SK-N-SH (cell line): ENCODE measurements at regions not wholly inside any gene's neighbourhood (a gene's known extent, or its start where the extent isn't known, plus 50 kb on each side); places are given as distances from the start of the nearest gene placed in this dataset.

Source experiments
- CTCF ChIA-PET: fragments of 300-600, 350-600 bp; formaldehyde crosslinking; extraction: SDS; loops from one replicate; lab custom pipeline; 2021; lab: Yijun Ruan, JAX
- POLR2A ChIA-PET: fragments of 350-600 bp; sonication (Branson Sonifier 250); formaldehyde crosslinking; extraction: SDS; loops from one replicate; lab custom pipeline; 2020; ENCODE audit warnings: antibody characterized with exemption, inconsistent platforms; lab: Yijun Ruan, JAX
- DNase-seq: peaks from one replicate; pipeline ENCODE4 v3.0.0; 2012
- H2AFZ ChIP-seq: fragments of 200-600 bp; sonication (generic); 2 replicates; pipeline ENCODE4 v1.8.1; 2016; ENCODE audit warnings: antibody characterized with exemption, mild to moderate bottlenecking, low read depth
- H3F3A ChIP-seq: fragments of 200-600 bp; sonication (generic); replicated peaks from 2 replicates; pipeline ENCODE3; 2016; ENCODE audit warnings: antibody characterized with exemption, mild to moderate bottlenecking; ENCODE audit not compliant: insufficient read depth
- H3K27ac ChIP-seq, 2 experiments: fragments of 200-500 bp in 1 of 2; fragments of 200-600 bp in 1 of 2; sonication (Bioruptor generic) in 1 of 2; sonication (generic), shearing (Covaris generic) in 1 of 2; 2 replicates each; pipeline versions ENCODE4 v1.5.1 to v1.6.1; 2014 to 2016; ENCODE audit warnings: low read depth in 2 of 2, inconsistent platforms in 1 of 2, low read length in 1 of 2, mild to moderate bottlenecking in 1 of 2, mixed read lengths in 1 of 2
- H3K27me3 ChIP-seq: fragments of 200-600 bp; sonication (generic), shearing (Covaris generic); 2 replicates; pipeline ENCODE4 v1.6.1; 2016; ENCODE audit warnings: mixed run types; ENCODE audit not compliant: insufficient read depth
- H3K36me3 ChIP-seq, 2 experiments: fragments of 200-500 bp in 1 of 2; fragments of 200-600 bp in 1 of 2; sonication (Bioruptor generic) in 1 of 2; sonication (generic) in 1 of 2; replicated peaks in 1 of 2; 2 replicates each; pipeline versions ENCODE3 to v1.5.1; 2014 to 2016; ENCODE audit warnings: low read length in 1 of 2, mild to moderate bottlenecking in 1 of 2; ENCODE audit not compliant: insufficient read depth in 2 of 2, control insufficient read depth in 1 of 2
- H3K4me1 ChIP-seq, 2 experiments: fragments of 200-500 bp in 1 of 2; fragments of 200-600 bp in 1 of 2; sonication (Bioruptor generic) in 1 of 2; sonication (generic), shearing (Covaris generic) in 1 of 2; 2 replicates each; pipeline versions ENCODE4 v1.5.1 to v1.6.1; 2014 to 2016; ENCODE audit warnings: low read depth in 1 of 2, low read length in 1 of 2, mixed run types in 1 of 2; ENCODE audit not compliant: insufficient read depth in 2 of 2, control insufficient read depth in 1 of 2
- H3K4me2 ChIP-seq: fragments of 200-600 bp; sonication (generic), shearing (Covaris generic); 2 replicates; pipeline ENCODE4 v1.6.1; 2017; ENCODE audit warnings: mixed run types
- H3K4me3 ChIP-seq, 2 experiments: fragments of 200-500 bp in 1 of 2; fragments of 200-600 bp in 1 of 2; sonication (Bioruptor generic) in 1 of 2; sonication (generic), shearing (Covaris generic) in 1 of 2; 2 replicates each; pipeline versions ENCODE4 v1.5.1 to v1.8.1; 2014 to 2016; ENCODE audit warnings: low read depth in 2 of 2, inconsistent platforms in 1 of 2, low read length in 1 of 2, mild to moderate bottlenecking in 1 of 2, mixed read lengths in 1 of 2, moderate library complexity in 1 of 2
- H3K79me2 ChIP-seq: fragments of 200-600 bp; sonication (generic); 2 replicates; pipeline ENCODE4 v1.8.1; 2017; ENCODE audit warnings: mild to moderate bottlenecking; ENCODE audit not compliant: insufficient read depth
- H3K9ac ChIP-seq: fragments of 200-600 bp; sonication (generic); 2 replicates; pipeline ENCODE4 v1.6.1; 2017; ENCODE audit warnings: mixed run types
- H3K9me2 ChIP-seq: fragments of 200-600 bp; sonication (generic); 2 replicates; pipeline ENCODE4 v1.6.1; 2017; ENCODE audit warnings: mixed run types
- H3K9me3 ChIP-seq: fragments of 200-600 bp; sonication (generic); 2 replicates; pipeline ENCODE4 v1.6.1; 2017; ENCODE audit warnings: mixed run types, mild to moderate bottlenecking, moderate library complexity
- H4K20me1 ChIP-seq: fragments of 200-600 bp; sonication (generic); 2 replicates; pipeline ENCODE4 v1.6.1; 2017; ENCODE audit warnings: mild to moderate bottlenecking, mixed run types; ENCODE audit not compliant: insufficient read depth
- ELF1 ChIP-seq: IDR thresholded peaks from 2 replicates; pipeline ENCODE4 v1.4.0; 2012
- FOXJ3 ChIP-seq: sonication (generic); formaldehyde crosslinking; IDR thresholded peaks from 2 replicates; pipeline ENCODE4 v1.5.1; 2020; ENCODE audit warnings: mild to moderate bottlenecking, missing genetic modification reagents
- FOXM1 ChIP-seq: IDR thresholded peaks from 2 replicates; pipeline ENCODE4 v1.4.0; 2012; ENCODE audit warnings: low read depth, mild to moderate bottlenecking
- GABPA ChIP-seq: IDR thresholded peaks from 2 replicates; pipeline ENCODE4 v1.4.0; 2012; ENCODE audit warnings: low read depth, mild to moderate bottlenecking
- GATA2 ChIP-seq: sonication (generic); formaldehyde crosslinking; IDR thresholded peaks from 2 replicates; pipeline ENCODE4 v1.5.0; 2020; ENCODE audit warnings: mild to moderate bottlenecking, missing genetic modification reagents
- MXI1 ChIP-seq: IDR thresholded peaks from 2 replicates; pipeline ENCODE4 v1.6.1; 2012; ENCODE audit warnings: mild to moderate bottlenecking, low read depth, low read length, improper control_type of control experiment
- NRF1 ChIP-seq: IDR thresholded peaks from 2 replicates; pipeline ENCODE4 v1.6.1; 2012; ENCODE audit warnings: low read depth, mild to moderate bottlenecking, low read length
- SMC3 ChIP-seq: IDR thresholded peaks from 2 replicates; pipeline ENCODE4 v1.6.1; 2012; ENCODE audit warnings: low read depth, low read length, improper control_type of control experiment
- TEAD4 ChIP-seq: IDR thresholded peaks from 2 replicates; pipeline ENCODE4 v1.4.0; 2012; ENCODE audit warnings: mild to moderate bottlenecking, borderline replicate concordance; ENCODE audit not compliant: insufficient read depth
- YY1 ChIP-seq: IDR thresholded peaks from 2 replicates; pipeline ENCODE4 v1.4.0; 2012; ENCODE audit warnings: low read depth, mild to moderate bottlenecking
- WGBS: methylation state at CpG from one replicate; pipeline ENCODE4 v1.1.6; 2017; ENCODE audit warnings: low lambda C conversion rate; 5-methylcytosine and 5-hydroxymethylcytosine counted together
- TF ChIP-seq, protein P1 (sequence below): fragments of 200-600 bp; sonication (generic); IDR thresholded peaks from 2 replicates; pipeline ENCODE4 v1.6.1; 2017; ENCODE audit warnings: antibody characterized with exemption, mild to moderate bottlenecking, moderate library complexity
- TF ChIP-seq, protein P2 (sequence below): fragments of 150-350 bp; IDR thresholded peaks from 2 replicates; pipeline ENCODE4 v1.6.1; 2016; ENCODE audit warnings: mild to moderate bottlenecking, low read depth, low read length
- TF ChIP-seq, protein P3 (sequence below): IDR thresholded peaks from 2 replicates; pipeline ENCODE4 v1.4.0; 2012; ENCODE audit warnings: low read depth, borderline replicate concordance
- TF ChIP-seq, protein P4 (sequence below): IDR thresholded peaks from 2 replicates; pipeline ENCODE4; 2012

DNA sequence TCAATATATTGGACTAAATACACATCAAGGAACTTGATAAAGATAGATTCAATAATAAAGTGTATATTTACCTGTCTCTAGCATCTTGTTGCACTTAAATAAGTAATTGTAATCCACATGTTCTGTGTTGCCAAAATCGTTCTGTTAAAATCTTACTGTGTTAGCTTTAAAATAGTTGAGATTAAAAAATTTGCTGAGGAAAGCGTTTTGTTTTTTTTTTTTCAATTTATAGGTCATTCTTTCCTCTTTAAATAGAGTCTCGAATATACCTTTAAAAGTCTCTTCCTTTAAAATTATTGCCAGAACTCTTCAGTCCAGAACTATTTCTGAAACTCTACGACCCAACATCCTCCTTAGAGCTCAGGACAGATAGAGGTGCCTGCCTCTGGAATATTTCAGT is 195.6 kb upstream of the OPRM1 start:
- Histone ChIP-seq H3K4me1 (peaks cover 0 to 2% of the 10 kb centered on the region in 2 experiments; a peak in 2 of 4 replicates), H3K4me3 (no peak overlapping the region), H3K79me2 (no peaks in the 10 kb centered on the region), H4K20me1 (no peaks in the 10 kb centered on the region), H3K4me2 (no peak overlapping the region), H3K9me3 (no peaks in the 10 kb centered on the region), H3K9ac (no peak overlapping the region), H3F3A (no peaks in the 10 kb centered on the region), H3K27me3 (no peaks in the 10 kb centered on the region), H3K27ac (no peak overlapping the region), H2AFZ (no peak overlapping the region), H3K9me2 (no peaks in the 10 kb centered on the region), H3K36me3 (no peaks in the 10 kb centered on the region)
- 15% methylated on average over 4 of the region's 4 CpGs for WGBS
- no peak for DNase-seq
- ChIA-PET CTCF (no interaction called here), POLR2A (no interaction called here)
- TF ChIP-seq, protein P1, sequence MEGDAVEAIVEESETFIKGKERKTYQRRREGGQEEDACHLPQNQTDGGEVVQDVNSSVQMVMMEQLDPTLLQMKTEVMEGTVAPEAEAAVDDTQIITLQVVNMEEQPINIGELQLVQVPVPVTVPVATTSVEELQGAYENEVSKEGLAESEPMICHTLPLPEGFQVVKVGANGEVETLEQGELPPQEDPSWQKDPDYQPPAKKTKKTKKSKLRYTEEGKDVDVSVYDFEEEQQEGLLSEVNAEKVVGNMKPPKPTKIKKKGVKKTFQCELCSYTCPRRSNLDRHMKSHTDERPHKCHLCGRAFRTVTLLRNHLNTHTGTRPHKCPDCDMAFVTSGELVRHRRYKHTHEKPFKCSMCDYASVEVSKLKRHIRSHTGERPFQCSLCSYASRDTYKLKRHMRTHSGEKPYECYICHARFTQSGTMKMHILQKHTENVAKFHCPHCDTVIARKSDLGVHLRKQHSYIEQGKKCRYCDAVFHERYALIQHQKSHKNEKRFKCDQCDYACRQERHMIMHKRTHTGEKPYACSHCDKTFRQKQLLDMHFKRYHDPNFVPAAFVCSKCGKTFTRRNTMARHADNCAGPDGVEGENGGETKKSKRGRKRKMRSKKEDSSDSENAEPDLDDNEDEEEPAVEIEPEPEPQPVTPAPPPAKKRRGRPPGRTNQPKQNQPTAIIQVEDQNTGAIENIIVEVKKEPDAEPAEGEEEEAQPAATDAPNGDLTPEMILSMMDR = no peak
- TF ChIP-seq NRF1 (no peak), FOXM1 (no peak), SMC3 (no peak), TEAD4 (no peak), GABPA (no peak), YY1 (no peak), ELF1 (no peak), FOXJ3 (CRISPR knock-in tag) (no peak), MXI1 (no peak), GATA2 (CRISPR knock-in tag) (no peak)
- TF ChIP-seq, protein P2, sequence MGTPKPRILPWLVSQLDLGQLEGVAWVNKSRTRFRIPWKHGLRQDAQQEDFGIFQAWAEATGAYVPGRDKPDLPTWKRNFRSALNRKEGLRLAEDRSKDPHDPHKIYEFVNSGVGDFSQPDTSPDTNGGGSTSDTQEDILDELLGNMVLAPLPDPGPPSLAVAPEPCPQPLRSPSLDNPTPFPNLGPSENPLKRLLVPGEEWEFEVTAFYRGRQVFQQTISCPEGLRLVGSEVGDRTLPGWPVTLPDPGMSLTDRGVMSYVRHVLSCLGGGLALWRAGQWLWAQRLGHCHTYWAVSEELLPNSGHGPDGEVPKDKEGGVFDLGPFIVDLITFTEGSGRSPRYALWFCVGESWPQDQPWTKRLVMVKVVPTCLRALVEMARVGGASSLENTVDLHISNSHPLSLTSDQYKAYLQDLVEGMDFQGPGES = no peak
- TF ChIP-seq, protein P3, sequence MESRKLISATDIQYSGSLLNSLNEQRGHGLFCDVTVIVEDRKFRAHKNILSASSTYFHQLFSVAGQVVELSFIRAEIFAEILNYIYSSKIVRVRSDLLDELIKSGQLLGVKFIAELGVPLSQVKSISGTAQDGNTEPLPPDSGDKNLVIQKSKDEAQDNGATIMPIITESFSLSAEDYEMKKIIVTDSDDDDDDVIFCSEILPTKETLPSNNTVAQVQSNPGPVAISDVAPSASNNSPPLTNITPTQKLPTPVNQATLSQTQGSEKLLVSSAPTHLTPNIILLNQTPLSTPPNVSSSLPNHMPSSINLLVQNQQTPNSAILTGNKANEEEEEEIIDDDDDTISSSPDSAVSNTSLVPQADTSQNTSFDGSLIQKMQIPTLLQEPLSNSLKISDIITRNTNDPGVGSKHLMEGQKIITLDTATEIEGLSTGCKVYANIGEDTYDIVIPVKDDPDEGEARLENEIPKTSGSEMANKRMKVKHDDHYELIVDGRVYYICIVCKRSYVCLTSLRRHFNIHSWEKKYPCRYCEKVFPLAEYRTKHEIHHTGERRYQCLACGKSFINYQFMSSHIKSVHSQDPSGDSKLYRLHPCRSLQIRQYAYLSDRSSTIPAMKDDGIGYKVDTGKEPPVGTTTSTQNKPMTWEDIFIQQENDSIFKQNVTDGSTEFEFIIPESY = no peak
- TF ChIP-seq, protein P4, sequence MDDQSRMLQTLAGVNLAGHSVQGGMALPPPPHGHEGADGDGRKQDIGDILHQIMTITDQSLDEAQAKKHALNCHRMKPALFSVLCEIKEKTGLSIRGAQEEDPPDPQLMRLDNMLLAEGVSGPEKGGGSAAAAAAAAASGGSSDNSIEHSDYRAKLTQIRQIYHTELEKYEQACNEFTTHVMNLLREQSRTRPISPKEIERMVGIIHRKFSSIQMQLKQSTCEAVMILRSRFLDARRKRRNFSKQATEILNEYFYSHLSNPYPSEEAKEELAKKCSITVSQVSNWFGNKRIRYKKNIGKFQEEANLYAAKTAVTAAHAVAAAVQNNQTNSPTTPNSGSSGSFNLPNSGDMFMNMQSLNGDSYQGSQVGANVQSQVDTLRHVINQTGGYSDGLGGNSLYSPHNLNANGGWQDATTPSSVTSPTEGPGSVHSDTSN = no peak
